HG02970 (cell line): ENCODE measurements at regions not wholly inside any gene's neighbourhood (a gene's known extent, or its start where the extent isn't known, plus 50 kb on each side); places are given as distances from the start of the nearest gene placed in this dataset.
"Not testable (repeated sequence)": the region's sequence is repeated elsewhere in the genome, so short reads cannot be mapped to it uniquely, and the experiment has no call there.

ENCODE experiments used
- ATAC-seq: cut with Tn5 transposase; IDR thresholded peaks from one replicate; pipeline ENCODE4 v1.9.1; 2021; ENCODE audit warnings: mild to moderate bottlenecking, moderate library complexity, moderate number of reproducible peaks; ENCODE audit not compliant: unreplicated experiment, low FRiP score

GRCh38 chr6:80610846-80611245, 504.4 kb downstream of the BCKDHB start:
- no peak for ATAC-seq

GRCh38 chr6:80608881-80609280, 502.4 kb downstream of the BCKDHB start:
- no peak for ATAC-seq

GRCh38 chr6:80607811-80608391, 501.4 kb downstream of the BCKDHB start:
- no peak for ATAC-seq

- ATAC-seq, result no peak
Measured at GRCh38 chr6:80605165-80605989, 498.9 kb downstream of the BCKDHB start.

- no peak for ATAC-seq
Measured at GRCh38 chr6:80603679-80604078, 497.2 kb downstream of the BCKDHB start.

- no peak for ATAC-seq
Measured at GRCh38 chr6:80594461-80594860, 488.0 kb downstream of the BCKDHB start.

- ATAC-seq, result no peak
Measured at GRCh38 chr6:80592436-80592835, 486.0 kb downstream of the BCKDHB start.

GRCh38 chr6:80586242-80586641, 479.8 kb downstream of the BCKDHB start:
- no peak for ATAC-seq

- ATAC-seq, result no peak
Measured at GRCh38 chr6:80579391-80580023, 473.0 kb downstream of the BCKDHB start.

- ATAC-seq, result not testable (repeated sequence)
Measured at GRCh38 chr6:80573320-80573719, 466.8 kb downstream of the BCKDHB start.

GRCh38 chr6:80566361-80566760, 459.9 kb downstream of the BCKDHB start:
- no peak for ATAC-seq

- ATAC-seq, result no peak
Measured at GRCh38 chr6:80553071-80553740, 446.7 kb downstream of the BCKDHB start.

GRCh38 chr6:80550748-80551147, 444.3 kb downstream of the BCKDHB start:
- no peak for ATAC-seq

GRCh38 chr6:80550281-80550680, 443.8 kb downstream of the BCKDHB start:
- ATAC-seq, result no peak

- no peak for ATAC-seq
Measured at GRCh38 chr6:80548532-80548931, 442.1 kb downstream of the BCKDHB start.

- ATAC-seq, result no peak
Measured at GRCh38 chr6:80547827-80548226, 441.4 kb downstream of the BCKDHB start.

- ATAC-seq, result no peak
Measured at GRCh38 chr6:80544976-80545722, 438.7 kb downstream of the BCKDHB start.

- ATAC-seq, result no peak
Measured at GRCh38 chr6:80544555-80544954, 438.1 kb downstream of the BCKDHB start.

GRCh38 chr6:80543598-80544222, 437.2 kb downstream of the BCKDHB start:
- no peak for ATAC-seq

- no peak for ATAC-seq
Measured at GRCh38 chr6:80543151-80543550, 436.7 kb downstream of the BCKDHB start.
